HT-29 (cell line): ENCODE measurements at regions not wholly inside any gene's neighbourhood (a gene's known extent, or its start where the extent isn't known, plus 50 kb on each side); places are given as distances from the start of the nearest gene placed in this dataset.
A peak's percentile ranks its signal among the peaks of the same experiment; 100 is the strongest.

Experiments
- DNase-seq: peaks from one replicate; pipeline ENCODE4 v3.0.0-alpha.2; 2015; ENCODE audit warnings: low spot score

- DNase-seq, result no peak
These were observed 53.1 kb upstream of the BCO1 start for GRCh38 chr16:81185416-81185815.

DNA sequence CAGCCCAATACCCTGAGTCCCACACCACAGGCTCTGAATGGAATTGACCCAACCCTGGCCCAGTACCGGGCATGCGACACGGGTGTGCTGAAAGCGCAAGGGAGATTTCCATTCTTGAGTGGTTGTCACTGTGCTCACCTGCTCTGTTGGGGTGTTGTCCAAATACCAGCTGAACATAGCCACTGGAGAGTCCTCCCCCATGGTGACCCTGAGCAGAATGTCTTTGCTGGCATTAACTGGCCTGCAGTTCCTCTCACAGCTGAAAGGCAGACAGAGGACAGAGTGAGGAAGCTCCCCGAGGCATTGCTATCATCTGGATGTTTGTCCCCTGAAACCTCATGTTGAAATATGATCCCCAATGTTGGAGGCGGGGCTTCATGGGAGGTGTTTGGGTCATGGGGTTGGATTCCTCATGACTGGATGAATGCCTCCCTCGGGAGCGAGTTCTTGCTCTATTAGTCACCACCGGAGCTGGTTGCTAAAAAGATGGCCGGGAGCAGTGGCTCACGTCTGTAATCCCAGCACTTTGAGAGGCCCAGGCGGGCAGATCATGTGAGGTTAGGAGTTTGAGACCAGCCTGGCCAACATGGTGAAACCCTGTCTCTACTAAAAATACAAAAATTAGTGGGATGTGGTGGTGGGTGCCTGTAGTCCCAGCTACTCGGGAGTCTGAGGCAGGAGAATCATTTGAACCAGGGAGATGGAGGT is 57.3 kb upstream of the BCO1 start:
- DNase-seq, result peak; percentile 85

DNA sequence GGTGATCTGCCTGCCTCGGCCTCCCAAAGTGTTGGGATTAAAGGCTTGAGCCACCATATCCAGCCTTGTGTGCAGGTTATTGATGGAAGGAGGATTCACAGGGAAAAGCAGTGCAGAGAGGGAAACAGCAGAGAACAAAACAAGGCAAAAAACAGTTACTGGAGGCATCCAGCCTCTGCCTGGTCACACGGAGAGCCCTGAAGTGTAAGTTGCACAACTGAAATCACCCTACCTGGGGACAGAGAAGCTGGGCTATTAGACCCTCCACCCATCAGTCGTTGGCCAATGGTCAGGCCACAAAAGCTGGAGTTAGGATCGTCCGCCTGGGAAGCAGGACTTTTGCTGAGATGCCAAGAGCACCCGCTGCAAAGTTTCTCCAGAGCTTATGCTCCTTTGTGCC is 57.9 kb upstream of the BCO1 start:
- DNase-seq, result no peak

DNA sequence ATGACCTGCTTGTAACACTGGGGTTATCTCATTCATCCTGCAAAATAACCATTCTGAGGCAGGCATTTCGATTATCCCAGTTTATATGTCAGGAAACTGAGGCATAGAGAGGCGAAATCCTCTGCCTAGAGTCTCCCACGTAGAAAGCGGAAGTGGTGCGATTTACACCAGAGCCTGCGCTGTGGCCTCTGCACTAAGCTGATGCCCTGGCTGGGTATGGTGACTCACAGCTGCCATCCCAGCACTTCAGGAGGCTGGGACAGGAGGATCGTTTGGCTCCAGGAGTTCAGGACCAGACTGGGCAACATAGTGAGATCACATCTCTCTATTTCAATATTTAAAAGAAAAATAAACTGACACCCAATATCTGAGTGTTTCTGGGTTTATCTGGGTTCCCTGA is 59.3 kb upstream of the BCO1 start:
- no peak for DNase-seq

DNA sequence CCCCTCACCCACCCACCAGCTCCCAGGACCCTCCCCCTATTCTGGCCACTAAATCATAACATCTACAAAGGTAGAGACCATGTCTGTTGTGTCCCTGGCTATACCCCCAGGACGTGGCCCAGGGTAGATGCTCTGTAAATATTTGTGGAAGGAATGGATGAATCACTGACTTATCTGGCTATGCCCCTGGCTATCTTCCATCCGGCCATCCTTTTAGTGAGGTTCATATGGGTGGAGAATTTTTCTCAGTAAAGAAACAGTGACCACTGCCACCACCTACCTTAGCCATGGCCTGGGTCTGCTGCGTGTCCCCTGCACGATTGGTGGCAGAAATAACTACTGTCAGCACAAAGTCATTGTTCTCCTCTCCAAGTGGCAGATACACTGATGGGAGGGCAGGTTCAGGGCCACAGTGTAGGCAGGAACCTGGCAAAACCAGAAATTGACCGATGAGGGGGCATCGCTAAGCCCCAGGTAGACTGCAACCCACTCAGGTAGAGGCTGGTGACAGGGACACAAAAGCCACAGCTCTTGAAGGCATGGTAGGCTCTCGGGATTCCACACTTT is 63.1 kb upstream of the BCO1 start:
- no peak for DNase-seq

DNA sequence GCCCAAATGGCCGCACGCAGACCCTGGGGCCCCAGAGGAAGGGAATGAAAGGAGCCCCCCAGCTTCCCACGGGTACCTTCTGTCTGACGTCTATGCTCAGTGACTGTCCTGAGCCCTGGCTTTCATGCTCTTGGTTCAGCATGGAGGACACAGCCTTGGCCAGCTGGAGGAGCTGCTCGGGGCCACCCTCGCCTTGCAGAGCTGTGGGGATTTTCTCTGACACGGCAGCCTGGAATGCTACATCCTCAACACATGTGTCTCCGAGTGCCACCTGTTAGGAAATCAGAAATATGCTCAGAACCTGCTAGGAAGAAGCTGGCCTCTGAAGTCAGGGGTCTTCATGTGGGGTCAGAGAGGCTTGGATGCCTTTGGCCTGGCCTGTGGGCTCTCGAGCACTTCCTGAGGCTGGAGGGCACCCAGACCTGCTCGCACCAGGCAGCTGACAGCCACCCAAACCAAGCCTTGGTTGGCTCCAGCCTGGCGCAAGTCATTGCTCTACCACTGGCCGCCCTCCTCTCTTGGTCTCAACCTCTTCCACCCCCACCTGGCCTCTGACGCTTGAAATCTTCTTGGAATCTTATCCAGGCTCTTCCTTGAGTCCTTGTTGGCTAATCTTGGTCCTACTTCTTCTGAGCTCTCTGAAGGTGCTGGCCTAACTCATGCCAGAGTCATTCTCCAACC is 63.7 kb upstream of the BCO1 start:
- DNase-seq, result no peak

GRCh38 chr16:81172769-81173658 is 65.5 kb upstream of the BCO1 start:
- DNase-seq, result no peak

GRCh38 chr16:81170824-81171223 is 67.7 kb upstream of the BCO1 start:
- DNase-seq, result peak; percentile 20

GRCh38 chr16:81168406-81168805 is 70.1 kb upstream of the BCO1 start:
- DNase-seq, result no peak

DNA sequence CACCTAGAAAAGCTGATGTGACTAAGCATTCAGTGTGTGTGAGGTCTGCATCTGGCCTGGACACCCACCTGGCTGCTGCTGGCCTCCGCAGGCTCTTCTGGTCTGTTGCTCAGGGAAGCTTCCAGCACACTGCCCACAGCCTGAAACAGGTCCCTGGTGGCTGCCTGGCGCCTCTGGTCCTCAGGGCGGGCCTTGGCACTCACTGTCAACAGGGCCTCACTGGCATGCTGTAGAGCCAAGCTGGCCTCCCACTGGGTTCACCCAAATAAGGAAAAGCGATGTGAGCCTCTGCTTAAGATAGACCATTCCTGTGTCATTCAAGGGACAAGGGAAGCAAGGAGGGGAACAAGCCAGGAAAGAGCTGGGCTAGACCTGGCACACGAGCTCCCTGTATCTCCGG is 70.6 kb upstream of the BCO1 start:
- no peak for DNase-seq

- DNase-seq, result no peak
These were observed 70.5 kb upstream of the GCSH start for GRCh38 chr16:81166417-81167300.

GRCh38 chr16:81165411-81166097 is 69.4 kb upstream of the GCSH start:
- DNase-seq, result no peak

DNA sequence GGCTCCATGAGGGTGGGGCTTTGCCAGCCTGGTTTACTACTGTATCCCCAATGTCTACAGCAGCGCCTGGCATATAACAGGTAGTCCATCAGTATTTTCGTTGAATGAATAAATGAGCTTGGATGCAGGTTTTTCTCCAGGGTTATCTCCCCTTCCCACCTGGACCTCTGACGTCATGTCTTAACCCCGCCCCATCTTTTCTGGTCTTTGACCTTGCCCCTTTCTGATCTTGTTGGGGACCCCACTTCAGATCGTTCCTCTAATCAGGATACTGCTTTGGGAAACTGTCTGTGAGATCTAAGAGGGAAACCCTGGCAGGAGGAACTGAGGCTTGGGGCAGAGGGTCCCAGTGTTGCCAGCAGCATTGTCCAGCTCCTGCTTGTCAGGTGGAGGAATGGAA is 68.8 kb upstream of the GCSH start:
- DNase-seq, result no peak

- DNase-seq, result no peak
These were observed 68.3 kb upstream of the GCSH start for GRCh38 chr16:81164481-81164880.

GRCh38 chr16:81163671-81164070 is 67.5 kb upstream of the GCSH start:
- no peak for DNase-seq

DNA sequence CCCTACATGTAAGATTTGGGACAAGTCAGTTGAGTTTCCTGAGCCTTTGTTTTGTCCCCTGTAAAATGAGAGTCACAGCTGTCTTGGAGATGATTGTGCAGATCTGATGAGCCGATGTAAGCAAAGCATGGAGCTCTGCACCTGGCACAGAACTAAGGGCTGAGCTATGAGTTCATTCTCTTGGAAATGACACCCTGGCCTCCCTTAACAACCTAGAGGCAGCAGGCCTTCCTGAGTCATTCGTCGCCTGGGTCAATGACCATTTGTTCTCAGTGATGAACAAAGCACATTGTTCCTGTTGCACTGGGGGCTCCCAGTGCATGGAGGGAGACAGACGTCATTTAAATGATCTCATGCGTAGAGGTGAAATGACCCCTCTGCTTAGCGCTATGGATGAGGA is 62.8 kb upstream of the GCSH start:
- no peak for DNase-seq

- no peak for DNase-seq
These were observed 59.6 kb upstream of the GCSH start for GRCh38 chr16:81155769-81156168.

DNA sequence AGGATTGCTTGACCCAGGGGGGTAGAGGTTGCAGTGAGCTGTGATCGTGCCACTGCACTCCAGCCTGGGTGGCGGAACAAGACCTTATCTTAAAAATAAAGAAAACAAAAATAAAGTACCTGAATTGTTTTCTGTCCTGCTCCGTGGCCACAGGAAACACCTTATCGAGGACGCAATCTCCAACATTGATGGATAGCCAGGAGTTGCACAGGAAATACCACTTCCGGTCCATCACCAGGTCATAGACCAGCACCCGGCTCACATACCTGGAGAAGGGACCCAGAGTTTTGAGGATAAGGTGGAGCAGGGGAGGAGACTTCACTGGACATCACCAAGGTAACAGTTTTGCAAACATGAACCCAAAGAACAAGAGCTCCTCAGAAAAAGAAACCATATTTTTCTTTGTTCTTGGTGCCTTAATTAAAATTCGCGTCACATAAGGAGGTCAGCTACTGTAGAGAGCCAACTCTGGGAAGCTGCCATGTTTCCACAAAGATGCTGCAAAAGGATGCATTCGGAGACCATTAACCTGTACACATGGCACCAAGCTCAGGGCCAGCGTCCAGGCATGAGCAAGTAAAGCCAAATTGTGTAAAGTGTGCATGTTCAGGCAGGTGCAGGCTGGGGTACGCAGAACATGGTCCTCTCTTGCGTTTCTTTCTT is 55.6 kb upstream of the GCSH start:
- DNase-seq, result peak; percentile 42

- DNase-seq, result no peak
These were observed 53.4 kb upstream of the GCSH start for GRCh38 chr16:81149614-81150013.

GRCh38 chr16:81148277-81148676 is 52.1 kb upstream of the GCSH start:
- no peak for DNase-seq
